ENCODE measurements at regions not wholly inside any gene's neighbourhood (a gene's known extent, or its start where the extent isn't known, plus 50 kb on each side); places are given as distances from the start of the nearest gene placed in this dataset.

DNA sequence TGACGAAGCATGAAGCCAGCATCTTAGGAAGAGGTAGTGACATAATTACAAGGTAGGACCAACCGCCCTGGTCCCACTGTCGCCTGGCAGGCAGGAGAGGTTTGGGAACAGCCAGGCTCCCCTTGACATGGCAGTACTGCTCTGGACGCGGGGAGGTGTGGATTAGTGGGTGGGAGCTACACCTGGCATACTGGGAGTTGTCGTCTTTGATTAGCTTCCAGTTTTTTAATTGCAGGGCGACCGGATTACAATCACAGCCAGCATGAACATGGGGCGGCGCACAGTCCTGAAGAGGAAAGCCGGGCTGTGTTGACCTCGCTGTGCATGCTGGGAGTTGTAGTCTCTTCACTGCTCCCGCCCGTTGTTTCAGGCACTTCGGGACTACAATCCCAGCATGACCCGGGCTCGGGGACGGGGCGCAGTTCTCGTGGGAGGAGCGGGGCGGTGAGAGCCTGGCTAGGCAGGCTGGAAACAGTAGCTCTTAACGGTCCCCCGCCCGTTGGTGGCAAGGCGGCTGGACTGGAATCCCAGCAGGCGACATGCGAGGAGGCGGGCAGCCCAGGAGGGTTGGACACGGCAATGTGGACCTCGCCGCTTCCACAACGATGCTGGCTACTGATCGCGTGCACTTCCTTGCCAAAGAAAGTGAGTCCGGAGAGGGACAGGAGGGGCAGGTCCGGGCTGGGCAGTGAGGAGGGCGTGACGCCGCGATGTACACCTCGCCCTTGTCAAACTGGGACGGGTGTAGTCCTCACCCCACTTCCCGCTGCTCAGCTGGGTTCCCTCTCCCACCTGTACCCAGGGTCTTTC, 98.0 kb upstream of the ZNF722 start:
- TF ChIP-seq EZH2 (IDR thresholded peaks at IDR 0.05; ENCODE audit: insufficient read depth, poor library complexity, severe bottlenecking) (no peak), EZH2phosphoT487 (IDR thresholded peaks at IDR 0.05; ENCODE audit: insufficient read depth, low read depth) (no peak)

Measured in GM23248 (cell line).